NCI-H1048 (cell line): ENCODE measurements at regions not wholly inside any gene's neighbourhood (a gene's known extent, or its start where the extent isn't known, plus 50 kb on each side); places are given as distances from the start of the nearest gene placed in this dataset.
"Not testable (repeated sequence)": the region's sequence is repeated elsewhere in the genome, so short reads cannot be mapped to it uniquely, and the experiment has no call there.

Source experiments
- DNase-seq: peaks from one replicate; lab custom pipeline; 2025; lab: John Stamatoyannopoulos, UW

DNA sequence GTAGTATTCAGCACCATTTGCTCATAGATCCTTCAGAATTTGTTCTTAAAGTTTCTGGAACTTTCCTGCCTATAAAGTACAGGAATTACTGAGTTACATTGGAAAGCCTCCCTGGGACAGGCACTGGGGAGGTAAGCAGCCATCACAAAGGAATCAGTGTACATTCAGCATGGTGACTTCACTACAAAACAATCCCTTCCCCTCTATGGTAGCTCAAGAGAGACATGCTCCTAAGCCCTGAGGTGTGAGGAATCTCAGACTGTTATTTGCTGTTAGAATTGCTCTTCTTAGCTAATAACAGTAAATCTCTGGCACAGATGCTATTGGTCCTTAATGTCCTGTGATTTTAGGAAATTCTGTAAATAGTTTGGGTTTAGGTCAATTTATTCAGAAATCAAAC, 1898.0 kb upstream of the PCDH7 start:
- no peak for DNase-seq

DNA sequence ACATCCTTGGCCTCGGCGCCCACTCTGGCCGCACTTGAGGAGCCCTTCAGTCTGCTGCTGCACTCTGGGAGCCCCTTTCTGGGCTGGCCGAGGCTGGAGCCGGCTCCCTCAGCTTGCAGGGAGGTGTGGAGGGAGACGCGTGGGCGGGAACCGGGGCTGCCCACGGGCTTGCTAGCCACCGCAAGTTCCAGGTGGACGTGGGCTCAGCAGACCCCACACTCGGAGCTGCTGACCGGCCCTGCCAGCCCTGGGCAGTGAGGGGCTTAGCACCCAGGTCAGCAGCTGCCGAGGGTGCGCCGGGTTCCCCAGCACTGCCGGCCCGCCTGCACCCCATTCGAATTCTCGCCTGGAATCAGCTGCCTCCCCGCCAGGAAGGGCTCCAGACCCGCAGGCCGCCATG, 1892.3 kb upstream of the PCDH7 start:
- no peak for DNase-seq

GRCh38 chr4:28831867-28832266, 1888.3 kb upstream of the PCDH7 start:
- no peak for DNase-seq

GRCh38 chr4:28832444-28832843, 1887.7 kb upstream of the PCDH7 start:
- DNase-seq: no peak

- no peak for DNase-seq
Measured at GRCh38 chr4:28834120-28834519, 1886.0 kb upstream of the PCDH7 start.

GRCh38 chr4:28835501-28835900, 1884.7 kb upstream of the PCDH7 start:
- DNase-seq: no peak

DNA sequence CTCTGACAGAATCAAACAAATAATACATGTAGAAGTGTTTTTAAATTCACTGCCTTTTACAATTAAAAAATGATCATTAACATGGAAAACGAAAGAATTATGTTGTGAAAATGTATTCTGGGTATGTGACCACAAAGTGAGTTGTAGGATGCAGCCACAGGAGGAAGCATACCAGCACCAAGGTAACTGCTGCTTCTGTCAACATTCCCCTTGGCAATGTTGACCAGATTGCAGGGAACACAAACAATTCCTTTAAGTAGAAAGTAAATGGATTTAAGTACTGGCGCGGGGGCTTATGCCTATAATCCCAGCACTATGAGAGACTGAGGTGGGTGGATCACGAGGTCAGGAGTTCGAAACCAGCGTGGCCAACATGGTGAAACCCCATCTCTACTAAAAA, 1877.9 kb upstream of the PCDH7 start:
- no peak for DNase-seq

GRCh38 chr4:28845158-28845557, 1875.0 kb upstream of the PCDH7 start:
- no peak for DNase-seq

DNA sequence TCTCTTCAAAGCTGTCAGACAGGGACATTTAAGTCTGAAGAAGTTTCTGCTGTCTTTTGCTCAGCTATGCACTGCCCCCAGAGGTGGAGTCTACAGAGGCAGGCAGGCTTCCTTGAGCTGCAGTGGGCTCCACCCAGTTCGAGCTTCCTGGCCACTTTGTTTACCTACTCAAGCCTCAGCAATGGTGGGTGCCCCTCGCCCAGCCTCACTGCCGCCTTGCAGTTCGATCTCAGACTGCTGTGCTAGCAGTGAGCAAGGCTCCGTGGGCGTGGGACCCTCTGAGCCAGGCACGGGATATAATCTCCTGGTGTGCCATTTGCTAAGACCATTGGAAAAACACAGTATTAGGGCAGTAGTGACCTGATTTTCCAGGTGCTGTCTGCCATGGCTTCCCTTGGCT, 1863.1 kb upstream of the PCDH7 start:
- not testable (repeated sequence) for DNase-seq

DNA sequence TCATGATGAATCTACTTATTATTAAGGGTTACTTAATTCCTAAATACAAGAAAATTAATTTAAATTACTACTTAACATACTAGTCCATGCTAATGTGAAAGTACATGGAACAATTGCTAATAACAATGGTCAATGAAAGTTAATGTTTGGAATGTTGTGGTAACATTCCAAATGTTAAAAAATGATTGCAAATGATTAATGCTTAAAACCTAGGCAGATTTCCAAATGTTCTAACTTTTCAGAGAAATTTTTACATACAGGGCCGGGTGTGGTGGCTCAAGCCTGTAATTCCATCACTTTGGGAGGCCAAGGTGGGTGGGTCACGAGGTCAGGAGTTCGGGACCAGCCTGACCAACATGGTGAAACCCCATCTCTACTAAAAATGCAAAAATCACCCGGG, 1851.3 kb upstream of the PCDH7 start:
- DNase-seq: no peak

GRCh38 chr4:28879178-28879577, 1841.0 kb upstream of the PCDH7 start:
- DNase-seq: no peak

DNA sequence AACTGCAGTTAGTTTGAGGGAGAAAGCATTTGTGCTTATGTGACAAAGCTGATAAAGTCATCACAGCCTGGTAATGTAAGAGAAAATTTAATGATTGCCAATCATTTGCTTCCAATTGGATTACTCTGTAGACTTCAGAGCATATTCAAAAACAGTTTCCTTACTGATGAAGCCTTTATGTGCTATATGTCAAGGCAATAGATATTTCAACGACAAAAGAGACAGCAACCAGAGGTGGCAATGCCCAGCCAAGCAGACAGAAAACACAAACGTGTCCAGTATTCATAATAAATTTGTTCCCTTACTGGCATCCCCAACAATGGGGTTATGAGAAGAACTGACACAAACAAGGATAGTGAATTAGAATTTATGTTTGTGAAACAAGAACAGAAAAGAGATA, 1840.3 kb upstream of the PCDH7 start:
- DNase-seq: no peak

- no peak for DNase-seq
Measured at GRCh38 chr4:28883211-28883610, 1837.0 kb upstream of the PCDH7 start.

DNA sequence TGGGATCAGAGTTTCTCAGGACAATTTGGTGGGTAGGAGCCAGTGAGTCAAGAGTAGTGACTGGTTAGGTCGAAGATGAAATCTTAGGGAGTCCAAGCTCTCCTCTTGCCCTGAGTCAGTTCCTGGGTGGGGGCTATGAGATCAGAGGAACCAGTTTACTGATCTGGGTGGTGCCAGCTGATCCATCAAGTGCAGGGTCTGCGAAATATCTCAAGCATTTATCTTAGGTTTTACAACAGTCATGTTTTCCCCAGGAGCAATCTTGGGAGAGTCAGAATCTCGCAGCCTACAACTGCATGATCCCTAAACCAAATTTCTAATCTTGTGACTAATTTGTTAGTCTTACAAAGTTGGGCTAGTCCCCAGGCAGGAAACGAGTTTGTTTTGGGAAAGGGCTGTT, 1833.2 kb upstream of the PCDH7 start:
- no peak for DNase-seq

DNA sequence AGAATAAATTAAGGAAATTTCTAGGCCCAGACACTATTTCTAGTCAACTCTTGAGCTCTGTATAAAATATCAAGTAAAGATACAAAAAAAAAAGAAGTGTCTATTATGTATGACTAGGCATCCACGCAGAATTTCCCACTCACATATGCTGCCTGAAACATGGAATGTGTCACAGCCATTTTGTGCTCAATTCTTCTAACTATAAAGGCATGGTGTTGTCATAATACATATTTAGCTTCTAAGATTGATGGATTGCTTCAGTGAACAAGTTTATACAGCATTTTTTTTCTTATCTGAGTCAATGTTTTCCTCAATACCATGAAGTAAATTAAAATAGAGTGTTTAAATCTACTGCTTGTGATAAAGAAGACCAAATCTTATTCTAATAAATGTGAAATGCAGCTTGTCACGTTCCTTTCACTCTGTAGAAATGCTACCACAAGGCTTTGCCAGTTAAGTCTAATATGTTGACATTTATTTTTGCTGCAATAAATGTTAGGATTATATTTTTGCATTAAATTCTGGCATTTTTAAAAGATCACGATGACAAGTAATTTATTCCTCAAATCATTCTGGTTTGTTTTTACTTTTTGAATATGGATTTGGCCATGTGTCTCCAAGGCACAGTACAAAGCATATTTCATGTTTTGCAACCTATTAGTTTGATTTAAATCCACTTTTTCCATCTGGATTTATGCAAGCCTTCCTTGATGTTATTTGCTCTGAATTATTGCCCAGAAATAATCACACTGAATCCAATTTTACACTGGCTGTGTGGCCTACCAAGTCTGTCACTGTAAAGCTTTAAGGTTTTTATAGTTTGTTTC, 1829.0 kb upstream of the PCDH7 start:
- DNase-seq: no peak

GRCh38 chr4:28913466-28913865, 1806.7 kb upstream of the PCDH7 start:
- peak; percentile 22 for DNase-seq

DNA sequence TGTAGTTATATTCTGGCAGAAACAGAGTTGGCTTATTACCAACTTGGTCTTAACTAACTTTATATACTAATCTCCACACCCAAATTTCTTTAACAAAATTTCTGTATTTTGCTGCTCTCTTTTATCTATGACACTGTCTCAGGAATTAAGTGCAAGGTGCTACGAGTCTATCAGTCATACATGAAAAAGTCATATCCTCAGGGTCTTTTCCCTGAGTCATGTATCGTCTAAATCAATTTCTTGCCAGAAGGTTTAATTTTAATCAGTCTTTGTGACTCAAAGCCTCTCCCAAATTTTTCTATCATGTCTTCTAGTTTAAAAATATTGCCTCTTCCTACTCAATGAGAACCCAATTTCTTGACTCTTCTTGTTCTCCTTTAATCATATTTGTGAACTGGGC, 1803.6 kb upstream of the PCDH7 start:
- no peak for DNase-seq

DNA sequence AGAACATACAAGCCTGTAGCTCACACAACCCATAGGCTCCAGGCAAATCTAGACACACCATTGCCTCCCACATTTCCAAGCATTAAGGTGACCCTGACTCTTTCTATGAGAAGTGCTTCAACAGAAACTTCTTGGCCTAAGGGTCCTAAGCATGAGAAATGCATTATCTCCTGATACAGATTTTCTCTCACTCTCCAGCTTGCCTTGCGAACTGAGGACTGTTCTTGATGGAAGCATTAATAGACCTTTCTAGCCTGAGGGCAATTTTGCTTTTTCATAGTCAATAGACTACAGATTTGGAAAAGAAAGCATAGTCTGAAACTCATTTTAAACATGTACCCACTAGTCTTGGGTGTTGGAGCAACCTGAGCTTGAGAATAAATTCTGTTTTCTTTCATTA, 1801.3 kb upstream of the PCDH7 start:
- no peak for DNase-seq

DNA sequence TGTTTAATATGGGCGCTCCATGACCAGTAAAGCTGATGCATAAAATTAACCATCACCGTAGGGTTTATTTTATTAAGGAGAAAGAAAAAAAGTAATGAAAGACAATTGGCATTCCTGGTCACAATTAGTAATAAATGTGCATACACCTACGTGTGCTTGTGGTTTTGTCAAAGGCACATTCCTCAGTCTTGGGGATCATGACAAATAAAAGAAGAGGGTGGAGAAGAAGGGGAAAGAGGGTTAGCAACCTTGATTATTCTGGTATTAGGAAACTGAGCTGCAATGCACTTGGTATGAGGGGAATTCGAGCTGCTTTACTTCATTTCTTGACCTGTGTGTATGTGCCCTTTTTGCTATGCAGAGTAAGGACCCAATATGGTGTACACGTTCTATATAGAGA, 1798.3 kb upstream of the PCDH7 start:
- DNase-seq: no peak

DNA sequence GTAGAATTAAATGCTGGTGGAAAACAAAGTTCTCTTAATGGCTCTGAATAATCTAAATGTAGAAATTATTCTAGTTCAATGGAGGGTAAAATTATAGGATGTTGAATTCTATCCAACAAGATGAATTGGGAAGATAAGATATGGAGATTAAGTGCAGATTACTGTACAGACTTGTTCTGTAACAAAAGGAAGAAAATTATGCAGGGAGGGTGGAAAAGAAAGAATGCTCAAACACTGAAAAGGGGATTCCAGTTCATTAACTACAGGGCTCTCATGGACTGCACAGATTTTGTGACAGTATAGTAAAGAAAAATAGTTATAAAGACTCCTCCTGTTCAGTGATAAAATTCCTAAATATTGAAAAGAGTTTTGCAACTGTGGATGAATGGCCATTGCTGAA, 1794.0 kb upstream of the PCDH7 start:
- no peak for DNase-seq

DNA sequence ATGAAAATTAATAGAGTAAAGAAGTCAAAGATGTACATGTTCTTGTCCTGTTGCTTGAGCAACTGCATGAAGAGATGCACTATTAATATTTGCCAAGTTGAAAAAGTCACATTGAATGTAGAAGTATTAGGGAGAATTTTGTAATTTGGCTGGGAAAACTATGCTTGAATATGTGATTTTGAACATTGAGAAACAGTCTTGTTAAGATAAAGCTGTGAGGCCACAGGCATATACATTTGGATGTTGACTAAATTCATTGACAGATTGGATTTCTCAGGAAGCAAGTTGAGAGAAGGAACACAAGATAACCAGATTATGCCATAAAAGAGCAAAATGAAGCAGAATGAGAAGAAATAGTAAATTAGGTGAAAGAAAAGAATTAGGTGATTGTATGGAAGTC, 1777.5 kb upstream of the PCDH7 start:
- no peak for DNase-seq

DNA sequence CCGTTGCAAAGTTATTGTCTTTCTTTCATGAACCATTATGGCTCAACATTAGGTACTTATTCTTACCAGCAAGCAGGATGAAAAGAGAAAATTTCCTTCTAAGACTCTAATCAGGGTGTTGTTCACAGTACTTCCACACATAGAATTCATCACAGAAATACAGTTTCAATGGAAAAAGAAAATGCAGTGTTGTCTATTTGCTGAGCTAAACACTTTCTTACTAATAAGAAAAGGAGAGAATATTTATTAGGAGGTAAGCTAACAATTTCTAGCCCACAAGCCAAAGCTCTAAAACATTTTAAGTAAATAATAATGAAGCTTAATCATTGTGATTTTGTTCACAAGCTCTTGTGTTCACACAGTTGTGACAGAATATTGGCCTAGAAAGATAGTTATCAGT, 1772.8 kb upstream of the PCDH7 start:
- DNase-seq: no peak

DNA sequence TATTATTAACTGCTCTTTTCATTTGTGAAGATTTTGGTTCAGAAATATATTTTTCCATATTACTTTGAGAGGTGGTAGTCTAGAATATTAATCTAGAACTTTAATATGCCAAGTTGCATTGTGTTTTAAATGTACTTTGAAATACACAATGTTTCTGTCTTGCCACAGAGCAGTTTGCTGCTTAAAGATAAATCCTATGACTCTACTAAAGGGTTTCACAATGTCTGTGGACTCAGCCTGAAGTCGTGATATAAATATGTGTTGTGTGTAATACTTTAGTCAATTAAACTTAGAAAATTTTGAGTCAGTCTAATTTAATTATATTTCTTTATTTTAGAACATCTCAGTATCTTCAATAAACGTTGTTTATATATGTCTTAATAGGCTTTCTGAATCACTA, 1771.7 kb upstream of the PCDH7 start:
- no peak for DNase-seq

GRCh38 chr4:28966982-28967381, 1753.2 kb upstream of the PCDH7 start:
- no peak for DNase-seq
